HEK293 (cell line): ENCODE measurements at regions not wholly inside any gene's neighbourhood (a gene's known extent, or its start where the extent isn't known, plus 50 kb on each side); places are given as distances from the start of the nearest gene placed in this dataset.

Experiments used
- CTCF ChIP-seq: fragments of 450-650 bp; formaldehyde crosslinking; IDR thresholded peaks from 2 replicates; pipeline ENCODE4 v1.5.1; 2016; ENCODE audit warnings: missing biosample characterization, missing genetic modification characterization
- TCF7L2 ChIP-seq: IDR thresholded peaks from 2 replicates; pipeline ENCODE4 v1.6.1; 2011; ENCODE audit warnings: low read depth, mild to moderate bottlenecking, inconsistent platforms, low read length, moderate library complexity, borderline replicate concordance
- ZNF10 ChIP-seq: fragments of 450-650 bp; formaldehyde crosslinking; IDR thresholded peaks from 2 replicates; pipeline ENCODE4 v1.5.1; 2017; ENCODE audit warnings: missing biosample characterization, missing genetic modification characterization
- ZNF175 ChIP-seq: fragments of 450-650 bp; formaldehyde crosslinking; IDR thresholded peaks from 2 replicates; pipeline ENCODE4 v1.5.1; 2016; ENCODE audit warnings: missing biosample characterization, missing genetic modification characterization
- ZNF248 ChIP-seq: fragments of 450-650 bp; formaldehyde crosslinking; IDR thresholded peaks from 2 replicates; pipeline ENCODE4 v1.5.1; 2017; ENCODE audit warnings: missing biosample characterization, missing genetic modification characterization
- ZNF350 ChIP-seq: fragments of 450-650 bp; formaldehyde crosslinking; IDR thresholded peaks from 2 replicates; pipeline ENCODE4 v1.5.0; 2017; ENCODE audit warnings: missing biosample characterization, mild to moderate bottlenecking, missing genetic modification characterization
- ZNF404 ChIP-seq: fragments of 450-650 bp; formaldehyde crosslinking; IDR thresholded peaks from 2 replicates; pipeline ENCODE4 v1.5.1; 2017; ENCODE audit warnings: missing biosample characterization, missing genetic modification characterization
- ZNF433 ChIP-seq: fragments of 450-650 bp; formaldehyde crosslinking; IDR thresholded peaks from 2 replicates; pipeline ENCODE4 v1.5.1; 2016; ENCODE audit warnings: missing biosample characterization, missing genetic modification characterization, low read depth
- ZNF629 ChIP-seq: fragments of 450-650 bp; formaldehyde crosslinking; IDR thresholded peaks from 2 replicates; pipeline ENCODE4 v1.5.1; 2017; ENCODE audit warnings: missing biosample characterization, missing genetic modification characterization

GRCh38 chr20:10970109-10970508, 296.3 kb upstream of the JAG1 start:
- TF ChIP-seq ZNF629 (tag by site-specific recombination) (no peak), CTCF (no peak), ZNF433 (tag by site-specific recombination) (no peak), TCF7L2 (no peak), ZNF248 (tag by site-specific recombination) (no peak), ZNF10 (tag by site-specific recombination) (no peak), ZNF175 (tag by site-specific recombination) (no peak), ZNF350 (no peak), ZNF404 (tag by site-specific recombination) (no peak)
